GM08714 (cell line): ENCODE measurements at regions not wholly inside any gene's neighbourhood (a gene's known extent, or its start where the extent isn't known, plus 50 kb on each side); places are given as distances from the start of the nearest gene placed in this dataset.
"Not testable (repeated sequence)": the region's sequence is repeated elsewhere in the genome, so short reads cannot be mapped to it uniquely, and the experiment has no call there.

Experiments
- H3K4me3 ChIP-seq: fragments of 200-500 bp; sonication (Bioruptor generic); 2 replicates; pipeline ENCODE4 v1.5.1; 2014; ENCODE audit warnings: mild to moderate bottlenecking, low read length, inconsistent platforms
- ZNF274 ChIP-seq: IDR thresholded peaks from 2 replicates; pipeline ENCODE4 v1.6.1; 2012; ENCODE audit warnings: mild to moderate bottlenecking, low read depth, low read length

GRCh38 chr5:60453186-60453976 is 246.6 kb downstream of the DEPDC1B start:
- TF ChIP-seq ZNF274: no peak
- H3K4me3 ChIP-seq: no peak overlapping the region

DNA sequence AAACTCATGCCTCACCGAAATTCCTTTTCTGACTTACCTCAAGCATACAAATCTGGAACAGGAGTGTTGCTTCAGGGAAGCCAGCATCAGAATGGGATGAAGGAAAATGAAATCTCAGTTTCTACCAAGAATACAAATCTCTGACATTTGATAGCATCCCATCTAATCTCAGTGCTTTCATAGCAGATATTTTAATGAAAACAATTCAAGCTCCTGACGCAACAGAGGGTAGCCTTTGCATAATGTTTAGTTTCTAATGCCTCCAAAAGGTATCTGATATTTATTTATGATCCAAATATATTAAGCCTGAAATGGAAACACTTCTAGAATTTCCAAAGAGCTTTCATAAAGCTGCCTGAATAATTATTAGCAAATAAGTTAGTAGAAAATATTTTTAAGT is 251.4 kb downstream of the DEPDC1B start:
- no peak for TF ChIP-seq ZNF274

DNA sequence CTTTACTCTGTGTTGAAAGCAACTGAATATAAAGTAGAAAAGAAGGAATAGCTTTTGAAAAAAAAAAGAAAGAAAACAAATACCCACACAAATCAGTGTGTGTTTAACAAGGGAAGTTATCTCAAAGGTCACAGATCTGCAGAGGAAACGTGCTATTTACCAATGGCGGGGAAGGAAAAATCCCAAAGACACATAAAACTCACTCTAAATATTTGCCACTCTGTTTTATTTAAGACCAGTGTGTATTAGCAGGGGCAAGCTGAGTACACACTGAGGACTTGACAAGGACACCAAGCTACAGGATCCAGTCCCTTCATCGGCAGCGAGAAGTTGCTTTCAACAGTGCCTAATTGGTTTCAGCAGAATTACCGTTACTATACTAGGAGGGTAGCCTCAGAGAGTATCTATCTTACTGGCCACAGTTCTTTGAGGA is 252.5 kb downstream of the DEPDC1B start:
- TF ChIP-seq ZNF274: no peak

More for the DNA sequence above, 251.4 kb downstream of the DEPDC1B start:
- H3K4me3 ChIP-seq: no peak overlapping the region

GRCh38 chr5:60446917-60447316 is 253.0 kb downstream of the DEPDC1B start:
- no peak for TF ChIP-seq ZNF274
- no peak overlapping the region for H3K4me3 ChIP-seq

More for the DNA sequence above, 252.5 kb downstream of the DEPDC1B start:
- no peak overlapping the region for H3K4me3 ChIP-seq

DNA sequence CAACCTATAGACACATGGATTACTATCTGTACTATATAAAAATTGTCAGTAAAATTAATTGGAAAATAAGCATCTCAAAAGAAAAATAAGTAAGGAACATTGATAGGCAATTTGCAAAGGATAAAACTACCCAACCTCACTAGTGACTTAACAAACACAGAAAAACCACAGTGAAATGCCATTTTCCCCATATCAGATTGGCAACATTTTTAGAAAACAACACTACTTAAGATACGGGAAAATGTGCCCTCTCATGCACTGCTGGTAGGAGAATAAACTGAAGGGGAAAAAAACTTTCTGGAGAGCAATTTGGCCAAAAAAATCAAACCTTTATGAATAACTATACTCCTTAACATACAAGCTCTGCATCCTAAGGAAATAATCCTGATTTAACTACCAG is 254.0 kb downstream of the DEPDC1B start:
- TF ChIP-seq ZNF274: no peak

DNA sequence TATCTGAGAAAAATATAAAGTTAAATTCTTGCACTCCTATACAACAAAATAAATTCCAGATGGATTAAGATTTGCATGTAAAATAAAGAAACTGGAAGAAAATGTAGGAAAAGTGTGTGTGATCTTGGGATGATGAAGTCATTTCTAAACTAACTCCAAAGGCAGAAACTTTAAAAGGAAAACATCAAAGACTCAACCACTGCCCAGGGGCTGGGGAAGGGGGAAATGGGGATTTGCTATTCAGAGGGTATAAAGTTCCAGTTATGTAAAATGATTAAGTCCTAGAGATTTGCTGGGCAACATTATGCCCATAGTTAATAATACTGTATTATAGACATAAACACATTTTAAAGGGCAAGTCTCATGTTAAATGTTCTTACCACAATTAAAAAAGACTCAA is 254.5 kb downstream of the DEPDC1B start:
- TF ChIP-seq ZNF274: no peak
- H3K4me3 ChIP-seq: no peak overlapping the region

More for the DNA sequence above, 254.0 kb downstream of the DEPDC1B start:
- H3K4me3 ChIP-seq: no peak overlapping the region

GRCh38 chr5:60444661-60445360 is 255.2 kb downstream of the DEPDC1B start:
- H3K4me3 ChIP-seq: no peak overlapping the region
- no peak for TF ChIP-seq ZNF274

DNA sequence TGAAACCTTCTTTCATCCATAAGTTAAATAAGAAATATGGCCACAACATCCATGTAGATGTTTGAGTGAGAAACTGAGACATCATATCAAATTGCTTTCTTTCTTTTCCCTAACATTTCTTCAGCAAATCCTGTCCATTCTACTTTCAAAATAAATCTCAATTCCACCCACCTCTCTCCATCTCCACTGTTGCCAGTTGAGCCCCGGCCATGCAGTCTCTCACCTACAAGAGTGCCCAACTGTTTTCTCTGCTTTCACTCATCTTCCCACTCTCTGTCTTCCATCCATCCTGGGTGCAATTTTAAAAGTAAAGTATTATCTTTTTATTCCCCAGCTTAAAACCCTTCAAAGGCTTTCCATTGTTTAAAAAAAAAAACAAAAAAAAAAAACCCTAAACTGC is 260.4 kb downstream of the DEPDC1B start:
- H3K4me3 ChIP-seq: no peak overlapping the region
- no peak for TF ChIP-seq ZNF274

DNA sequence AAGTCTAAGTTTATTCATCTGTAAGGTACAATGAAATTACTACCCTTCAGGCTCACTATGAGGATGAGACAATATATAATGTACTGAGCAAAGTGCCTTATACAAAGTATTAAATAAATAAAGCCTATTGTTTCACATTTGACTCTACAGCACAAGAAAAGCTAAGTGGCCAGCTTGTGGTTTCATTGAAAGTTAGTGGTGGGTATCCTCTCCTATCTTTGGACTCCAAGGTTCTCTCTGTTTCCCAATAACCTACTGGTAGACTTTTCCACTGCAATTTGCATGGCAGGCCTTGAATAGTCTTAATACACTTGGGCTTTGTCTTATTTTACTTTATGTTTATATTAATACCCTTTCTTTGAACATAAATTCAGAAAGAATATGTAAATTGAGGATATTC is 262.7 kb downstream of the DEPDC1B start:
- no peak for TF ChIP-seq ZNF274
- no peak overlapping the region for H3K4me3 ChIP-seq

DNA sequence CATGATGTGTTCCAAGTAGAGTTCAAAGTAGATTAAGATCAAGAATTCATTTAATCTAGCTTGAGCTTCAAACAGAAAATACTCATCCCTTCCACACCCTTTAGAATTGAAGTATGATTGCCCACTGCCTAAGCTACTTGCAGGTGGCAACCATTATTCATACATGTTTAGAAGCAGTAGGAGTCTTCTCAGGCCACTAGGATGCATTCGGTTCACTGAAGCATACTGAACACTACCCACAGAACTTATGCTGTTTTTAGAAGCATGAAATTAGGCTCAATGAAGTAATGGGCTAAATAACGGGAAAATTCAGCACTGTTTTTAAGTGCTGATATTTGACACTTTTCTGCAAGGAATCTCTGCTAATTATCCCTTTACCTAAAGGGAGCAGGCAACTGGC is 263.4 kb downstream of the DEPDC1B start:
- no peak for TF ChIP-seq ZNF274
- no peak overlapping the region for H3K4me3 ChIP-seq

- no peak for TF ChIP-seq ZNF274
- no peak overlapping the region for H3K4me3 ChIP-seq
Observed at GRCh38 chr5:60435808-60436207, 264.2 kb downstream of the DEPDC1B start.

GRCh38 chr5:60426189-60426588 is 273.8 kb downstream of the DEPDC1B start:
- H3K4me3 ChIP-seq: not testable (repeated sequence)

GRCh38 chr5:60420773-60421172 is 279.2 kb downstream of the DEPDC1B start:
- H3K4me3 ChIP-seq: not testable (repeated sequence)

DNA sequence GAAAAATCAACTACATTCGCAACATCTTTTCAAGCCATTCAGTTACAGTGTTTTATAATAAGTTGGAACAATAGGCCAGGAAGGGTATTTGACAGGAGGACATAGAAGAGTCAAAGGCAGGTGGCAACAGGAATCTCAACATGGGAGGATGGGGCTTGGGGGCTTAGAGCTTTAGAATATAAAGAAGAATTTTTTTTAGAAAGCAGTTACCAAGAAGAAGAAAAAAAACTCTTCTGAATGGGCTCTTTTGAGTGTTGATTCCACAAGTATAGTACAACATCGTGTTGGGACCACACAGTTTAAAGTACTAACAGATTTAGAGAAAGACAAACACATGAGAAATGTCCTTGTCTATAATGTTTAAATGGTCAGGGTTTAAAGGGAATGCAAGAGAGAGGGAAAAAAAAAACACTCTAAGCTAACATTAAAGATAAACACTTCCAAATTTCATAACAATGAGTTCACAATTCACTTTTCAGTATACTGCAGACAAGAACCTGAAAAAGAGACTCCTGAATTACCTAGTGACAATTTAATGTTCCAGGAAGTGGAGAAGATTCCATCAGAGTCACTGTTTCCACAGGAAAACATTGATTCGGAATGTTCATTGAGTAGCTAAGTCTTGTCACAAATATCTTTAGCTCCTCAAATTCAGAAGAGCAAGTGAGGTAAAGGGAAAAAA is 282.3 kb downstream of the DEPDC1B start:
- no peak for TF ChIP-seq ZNF274
- H3K4me3 ChIP-seq: no peak overlapping the region

- no peak for TF ChIP-seq ZNF274
- no peak overlapping the region for H3K4me3 ChIP-seq
Observed at GRCh38 chr5:60415443-60415842, 284.5 kb downstream of the DEPDC1B start.
